Endothelial cell (in vitro differentiated cells): ENCODE measurements at regions not wholly inside any gene's neighbourhood (a gene's known extent, or its start where the extent isn't known, plus 50 kb on each side); places are given as distances from the start of the nearest gene placed in this dataset.

Source experiments
- DNase-seq: peaks from one replicate; pipeline ENCODE4 v3.0.0; 2021; ENCODE audit warnings: low spot score
- H3K27ac Mint-ChIP-seq: one replicate; pipeline ENCODE4 v1.8.0; 2021; ENCODE audit warnings: mixed read lengths, inconsistent platforms; ENCODE audit not compliant: unreplicated experiment
- H3K27me3 Mint-ChIP-seq: one replicate; pipeline ENCODE4 v1.8.0; 2021; ENCODE audit warnings: mild to moderate bottlenecking, moderate library complexity, mixed read lengths, inconsistent platforms; ENCODE audit not compliant: unreplicated experiment
- H3K36me3 Mint-ChIP-seq: one replicate; pipeline ENCODE4 v1.8.0; 2021; ENCODE audit warnings: mild to moderate bottlenecking, low read depth, mixed read lengths, inconsistent platforms; ENCODE audit not compliant: unreplicated experiment
- H3K4me1 Mint-ChIP-seq: one replicate; pipeline ENCODE4 v1.8.0; 2021; ENCODE audit warnings: mild to moderate bottlenecking, mixed read lengths, inconsistent platforms; ENCODE audit not compliant: unreplicated experiment
- H3K4me3 Mint-ChIP-seq: one replicate; pipeline ENCODE4 v1.8.0; 2021; ENCODE audit warnings: mild to moderate bottlenecking, mixed read lengths, inconsistent platforms; ENCODE audit not compliant: unreplicated experiment
- H3K9me3 Mint-ChIP-seq: one replicate; pipeline ENCODE4 v1.8.0; 2021; ENCODE audit warnings: mixed read lengths, inconsistent platforms; ENCODE audit not compliant: unreplicated experiment
- CTCF ChIP-seq: fragments of 200-600 bp; sonication (generic); IDR thresholded peaks from one replicate; pipeline ENCODE4 v1.5.0; 2021; ENCODE audit warnings: antibody characterized with exemption; ENCODE audit not compliant: unreplicated experiment

DNA sequence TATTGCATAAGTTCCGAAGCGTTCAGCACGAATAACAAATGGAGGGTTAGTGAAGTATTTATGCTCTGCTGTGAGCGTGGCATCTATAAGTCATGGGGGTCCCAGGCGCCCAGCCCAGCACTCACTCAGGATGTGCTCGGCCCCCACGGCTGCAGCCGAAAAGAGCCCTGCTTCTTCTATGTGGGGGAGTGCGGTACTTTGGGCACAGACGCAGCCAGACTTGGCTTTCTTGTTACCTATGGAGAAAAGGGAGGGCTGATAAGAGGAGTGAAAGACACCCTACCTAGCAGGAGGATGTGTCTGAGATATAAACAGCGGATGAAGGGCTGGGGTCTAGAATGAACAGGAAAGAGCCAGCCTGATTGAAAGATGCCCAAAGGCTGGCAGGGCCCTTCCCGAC, 51.4 kb downstream of the MRPL36 start:
- H3K9me3 Mint-ChIP-seq: no peaks in the 10 kb centered on the region
- no peak overlapping the region for H3K4me3 Mint-ChIP-seq
- peaks cover 6% of the 10 kb centered on the region for H3K27me3 Mint-ChIP-seq
- DNase-seq: no peak
- no peaks in the 10 kb centered on the region for H3K4me1 Mint-ChIP-seq
- no peak overlapping the region for H3K27ac Mint-ChIP-seq
- no peak for TF ChIP-seq CTCF
- no peaks in the 10 kb centered on the region for H3K36me3 Mint-ChIP-seq

- H3K4me3 Mint-ChIP-seq: no peak overlapping the region
- TF ChIP-seq CTCF: no peak
- no peaks in the 10 kb centered on the region for H3K4me1 Mint-ChIP-seq
- no peak for DNase-seq
- H3K27me3 Mint-ChIP-seq: peaks cover 6% of the 10 kb centered on the region
- no peaks in the 10 kb centered on the region for H3K9me3 Mint-ChIP-seq
- no peak overlapping the region for H3K27ac Mint-ChIP-seq
- H3K36me3 Mint-ChIP-seq: no peaks in the 10 kb centered on the region
Observed at GRCh38 chr5:1747803-1748085, 51.9 kb downstream of the MRPL36 start.

- TF ChIP-seq CTCF: no peak
Observed at GRCh38 chr5:1747079-1747802, 52.4 kb downstream of the MRPL36 start.

DNA sequence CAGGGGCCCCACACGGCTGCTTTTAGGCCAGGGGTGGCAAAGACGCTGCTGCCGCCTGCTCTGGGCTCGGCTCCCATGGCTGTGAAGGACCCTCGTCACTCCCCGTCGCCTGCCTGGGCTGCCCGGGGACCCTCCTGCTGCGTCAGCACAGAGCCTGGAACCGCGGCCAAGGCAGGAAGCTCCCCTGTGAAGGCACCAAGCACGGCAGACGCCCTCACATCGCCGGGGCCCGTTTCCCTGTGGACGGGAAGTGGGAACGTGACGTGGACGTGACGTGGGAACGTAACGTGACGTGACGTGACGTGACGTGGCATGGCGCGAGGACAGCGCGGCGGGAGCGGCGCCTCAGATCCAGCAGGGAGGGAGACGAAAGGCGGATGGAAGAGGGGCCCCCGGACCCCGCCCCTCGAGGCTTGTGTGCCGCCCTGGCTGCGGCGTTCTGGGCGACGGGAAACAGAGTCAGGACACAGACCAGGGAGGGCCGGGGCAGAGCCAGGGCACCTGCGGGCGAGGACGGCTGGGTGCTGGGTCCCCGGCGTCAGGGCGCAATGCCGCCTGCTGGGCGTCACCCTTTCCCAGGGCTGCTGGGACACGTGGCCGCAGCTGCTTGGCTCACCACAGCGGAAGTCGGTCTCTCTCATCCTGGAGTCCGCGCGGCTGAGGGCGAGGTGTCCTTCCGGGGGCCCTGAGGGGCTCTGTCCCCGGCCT, 53.1 kb downstream of the MRPL36 start:
- no peak overlapping the region for H3K4me3 Mint-ChIP-seq
- H3K4me1 Mint-ChIP-seq: no peaks in the 10 kb centered on the region
- DNase-seq: no peak
- no peak for TF ChIP-seq CTCF
- H3K27me3 Mint-ChIP-seq: peaks cover 6% of the 10 kb centered on the region
- no peaks in the 10 kb centered on the region for H3K9me3 Mint-ChIP-seq
- no peak overlapping the region for H3K27ac Mint-ChIP-seq
- H3K36me3 Mint-ChIP-seq: no peaks in the 10 kb centered on the region

More at GRCh38 chr5:1747079-1747802, 52.4 kb downstream of the MRPL36 start:
- Mint-ChIP-seq H3K27me3 (peaks cover 6% of the 10 kb centered on the region), H3K27ac (no peak overlapping the region), H3K4me3 (no peak overlapping the region), H3K9me3 (no peaks in the 10 kb centered on the region), H3K4me1 (no peaks in the 10 kb centered on the region), H3K36me3 (no peaks in the 10 kb centered on the region)
- no peak for DNase-seq

GRCh38 chr5:1745796-1746370, 53.8 kb downstream of the MRPL36 start:
- peaks cover 6% of the 10 kb centered on the region for H3K27me3 Mint-ChIP-seq
- H3K36me3 Mint-ChIP-seq: no peaks in the 10 kb centered on the region
- H3K27ac Mint-ChIP-seq: no peak overlapping the region
- no peaks in the 10 kb centered on the region for H3K4me1 Mint-ChIP-seq
- H3K9me3 Mint-ChIP-seq: no peaks in the 10 kb centered on the region
- H3K4me3 Mint-ChIP-seq: no peak overlapping the region
- TF ChIP-seq CTCF: no peak
- no peak for DNase-seq
